ENCODE measurements at regions not wholly inside any gene's neighbourhood (a gene's known extent, or its start where the extent isn't known, plus 50 kb on each side); places are given as distances from the start of the nearest gene placed in this dataset.

DNA sequence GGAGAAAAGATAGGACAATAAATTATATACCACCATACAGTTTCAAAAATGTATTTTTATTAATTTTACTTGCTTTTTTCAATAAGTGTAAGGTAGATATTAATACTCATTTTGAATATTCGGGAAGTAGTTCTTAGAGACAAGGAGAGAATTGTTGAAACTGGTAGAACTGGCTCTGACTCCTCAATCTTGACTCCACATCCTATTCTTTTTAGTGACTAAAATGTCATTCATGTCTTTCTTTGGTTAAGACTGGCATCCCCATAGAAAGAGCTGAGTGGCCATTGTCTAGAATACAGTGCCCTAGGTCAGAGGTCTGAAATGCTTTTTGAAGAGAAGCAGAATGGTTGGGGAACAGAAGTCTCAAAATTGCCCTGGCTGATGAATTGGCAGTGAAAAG, 177.6 kb upstream of the LRIG3 start:
- Histone ChIP-seq H3K4me1 (ENCODE audit: insufficient read depth, low read length) (no peaks in the 10 kb centered on the region), H3K9me3 (ENCODE audit: low read length) (no peaks in the 10 kb centered on the region), H3K27ac (ENCODE audit: low read depth, low read length) (no peak overlapping the region), H3K27me3 (ENCODE audit: control insufficient read depth in 1 of 2, insufficient read depth in 2 of 2, low read length in 2 of 2) (no peaks in the 10 kb centered on the region), H3K4me3 (ENCODE audit: low read depth in 1 of 2, low read length in 2 of 2) (no peak overlapping the region), H3K9ac (ENCODE audit: low read length) (no peak overlapping the region), H3K36me3 (ENCODE audit: insufficient read depth, low read length) (no peaks in the 10 kb centered on the region)

DNA sequence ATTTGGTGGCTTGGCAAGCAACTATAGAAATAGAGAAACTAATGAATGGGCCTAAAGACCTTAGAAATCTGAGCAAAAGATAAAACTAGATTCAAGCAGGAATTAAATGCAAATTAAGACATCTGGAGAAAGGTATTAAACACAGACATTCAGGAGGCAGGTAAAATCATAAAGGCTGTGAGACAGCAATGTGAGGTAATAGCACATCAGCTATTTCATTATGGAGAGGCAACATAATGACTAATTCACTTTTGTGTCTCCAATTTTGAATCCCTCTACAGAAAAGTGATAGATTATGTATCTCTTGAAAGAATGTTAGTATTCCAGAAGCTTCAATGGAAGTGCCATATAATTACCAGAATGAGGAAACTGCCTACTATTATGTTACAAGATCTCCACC, 175.9 kb upstream of the LRIG3 start:
- H3K4me3 ChIP-seq (ENCODE audit: low read depth in 1 of 2, low read length in 2 of 2) = no peak overlapping the region
- no peak overlapping the region for H3K27ac ChIP-seq (ENCODE audit: low read depth, low read length)
- no peaks in the 10 kb centered on the region for H3K36me3 ChIP-seq (ENCODE audit: insufficient read depth, low read length)
- no peaks in the 10 kb centered on the region for H3K4me1 ChIP-seq (ENCODE audit: insufficient read depth, low read length)
- no peak overlapping the region for H3K9ac ChIP-seq (ENCODE audit: low read length)
- H3K9me3 ChIP-seq (ENCODE audit: low read length) = no peaks in the 10 kb centered on the region
- H3K27me3 ChIP-seq (ENCODE audit: control insufficient read depth in 1 of 2, insufficient read depth in 2 of 2, low read length in 2 of 2) = no peaks in the 10 kb centered on the region

DNA sequence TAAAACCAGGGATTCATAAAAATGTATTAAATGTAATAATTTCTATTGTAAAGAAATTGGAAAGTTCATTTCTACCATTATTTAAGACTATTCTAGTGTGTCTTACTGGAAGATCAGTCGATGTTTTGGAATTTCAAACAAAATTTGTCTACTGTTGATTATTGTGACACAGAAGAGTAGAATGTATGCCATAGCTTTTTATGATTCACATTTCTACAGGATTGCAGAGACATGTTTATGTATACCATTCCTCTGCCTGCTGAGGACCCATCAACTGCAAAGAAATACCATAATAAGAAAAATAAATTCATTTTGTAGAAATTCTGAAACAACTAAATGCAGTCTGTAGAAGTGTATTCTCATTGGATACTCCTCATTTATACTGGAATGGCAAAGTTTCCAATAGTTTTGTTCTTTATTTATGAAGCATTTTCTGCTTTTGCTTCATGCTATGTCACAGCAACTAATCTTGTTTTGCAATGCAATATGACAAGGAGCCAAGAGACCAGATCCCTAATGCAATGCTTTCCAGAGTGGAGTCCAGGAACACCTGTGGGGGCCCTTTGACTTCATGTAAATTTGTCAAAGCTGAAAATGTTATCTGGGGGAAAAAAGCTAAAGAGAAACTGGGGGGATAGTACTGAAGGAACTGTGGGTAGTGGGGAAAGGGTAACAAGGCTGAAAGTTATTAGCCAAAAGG, 172.9 kb upstream of the LRIG3 start:
- Histone ChIP-seq H3K9ac (ENCODE audit: low read length) (no peak overlapping the region), H3K9me3 (ENCODE audit: low read length) (no peaks in the 10 kb centered on the region), H3K27ac (ENCODE audit: low read depth, low read length) (no peak overlapping the region), H3K27me3 (ENCODE audit: control insufficient read depth in 1 of 2, insufficient read depth in 2 of 2, low read length in 2 of 2) (no peaks in the 10 kb centered on the region), H3K4me3 (ENCODE audit: low read depth in 1 of 2, low read length in 2 of 2) (no peak overlapping the region), H3K4me1 (ENCODE audit: insufficient read depth, low read length) (no peaks in the 10 kb centered on the region), H3K36me3 (ENCODE audit: insufficient read depth, low read length) (no peaks in the 10 kb centered on the region)

DNA sequence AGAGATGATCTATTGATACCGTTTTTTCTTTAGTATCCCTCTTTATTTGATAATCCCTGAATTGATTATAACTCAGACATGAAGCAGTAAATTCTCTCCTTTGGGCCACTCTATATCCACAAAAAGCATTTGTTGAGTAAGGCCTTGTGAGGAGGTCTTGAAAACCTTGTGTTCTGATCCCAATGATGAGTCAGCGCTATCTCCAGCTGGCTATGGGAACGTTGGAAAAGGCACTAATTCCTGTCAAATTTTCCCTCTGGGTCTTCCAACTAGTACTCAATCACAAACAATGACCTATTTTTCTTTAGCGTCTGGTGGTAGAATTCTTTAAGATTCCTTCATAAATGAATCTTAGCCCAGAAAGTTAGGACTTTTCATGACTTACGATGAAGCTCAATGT, 168.4 kb upstream of the LRIG3 start:
- Histone ChIP-seq H3K27me3 (ENCODE audit: control insufficient read depth in 1 of 2, insufficient read depth in 2 of 2, low read length in 2 of 2) (no peaks in the 10 kb centered on the region), H3K9ac (ENCODE audit: low read length) (no peak overlapping the region), H3K9me3 (ENCODE audit: low read length) (no peaks in the 10 kb centered on the region), H3K4me3 (ENCODE audit: low read depth in 1 of 2, low read length in 2 of 2) (no peak overlapping the region), H3K4me1 (ENCODE audit: insufficient read depth, low read length) (peaks cover 16% of the 10 kb centered on the region), H3K36me3 (ENCODE audit: insufficient read depth, low read length) (no peaks in the 10 kb centered on the region), H3K27ac (ENCODE audit: low read depth, low read length) (no peak overlapping the region)

DNA sequence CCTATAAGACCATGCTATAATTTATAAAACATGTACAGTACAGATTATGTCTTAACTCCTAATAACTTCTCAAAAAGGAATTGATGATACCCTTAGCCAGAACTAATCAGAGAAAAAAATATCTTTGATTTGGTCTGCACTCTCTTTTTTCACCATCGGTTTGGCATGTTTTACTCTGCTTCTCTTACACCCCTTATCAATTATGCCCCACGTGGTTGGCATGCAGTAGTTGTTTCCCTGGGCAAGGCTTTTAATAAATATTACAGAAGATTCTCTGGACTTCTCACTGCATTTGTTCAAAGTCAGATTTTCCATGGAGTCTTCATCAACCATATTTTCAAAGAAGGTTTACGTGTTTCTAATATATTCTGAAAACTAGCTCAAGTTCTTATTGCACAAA, 167.4 kb upstream of the LRIG3 start:
- Histone ChIP-seq H3K4me1 (ENCODE audit: insufficient read depth, low read length) (peaks cover 17% of the 10 kb centered on the region), H3K9ac (ENCODE audit: low read length) (no peak overlapping the region), H3K36me3 (ENCODE audit: insufficient read depth, low read length) (no peaks in the 10 kb centered on the region), H3K9me3 (ENCODE audit: low read length) (no peaks in the 10 kb centered on the region), H3K4me3 (ENCODE audit: low read depth in 1 of 2, low read length in 2 of 2) (no peak overlapping the region), H3K27me3 (ENCODE audit: control insufficient read depth in 1 of 2, insufficient read depth in 2 of 2, low read length in 2 of 2) (no peaks in the 10 kb centered on the region), H3K27ac (ENCODE audit: low read depth, low read length) (no peak overlapping the region)

DNA sequence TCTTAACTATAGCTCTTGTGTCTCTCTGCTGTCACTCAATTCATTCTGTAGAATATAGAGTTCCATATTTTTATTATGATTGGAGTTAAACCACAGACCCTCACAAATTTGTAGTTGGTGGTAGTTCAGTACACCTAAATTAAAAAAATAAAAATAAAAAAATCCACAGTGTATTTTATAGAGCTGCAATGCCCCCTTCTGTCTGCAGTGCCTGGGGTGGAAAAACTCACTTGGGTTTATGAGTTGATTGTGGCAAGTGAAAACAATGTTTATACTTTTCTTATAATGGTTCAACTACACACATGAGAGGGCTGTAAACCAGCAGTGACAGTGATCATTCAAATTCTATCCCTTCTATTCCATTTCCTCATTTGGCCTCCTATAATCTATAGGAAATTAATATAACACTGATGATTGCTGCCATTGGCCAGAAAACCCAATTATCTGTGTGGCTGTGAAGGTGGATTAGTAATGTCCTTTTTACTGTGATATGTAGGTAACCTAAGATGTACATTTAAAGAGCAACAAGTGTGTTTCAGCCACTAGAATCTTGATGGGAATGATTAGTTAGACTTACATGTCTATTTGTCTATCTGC, 166.9 kb upstream of the LRIG3 start:
- Histone ChIP-seq H3K9ac (ENCODE audit: low read length) (no peak overlapping the region), H3K4me1 (ENCODE audit: insufficient read depth, low read length) (peaks cover 17% of the 10 kb centered on the region), H3K27me3 (ENCODE audit: control insufficient read depth in 1 of 2, insufficient read depth in 2 of 2, low read length in 2 of 2) (no peaks in the 10 kb centered on the region), H3K27ac (ENCODE audit: low read depth, low read length) (no peak overlapping the region), H3K4me3 (ENCODE audit: low read depth in 1 of 2, low read length in 2 of 2) (no peak overlapping the region), H3K9me3 (ENCODE audit: low read length) (no peaks in the 10 kb centered on the region), H3K36me3 (ENCODE audit: insufficient read depth, low read length) (no peaks in the 10 kb centered on the region)

DNA sequence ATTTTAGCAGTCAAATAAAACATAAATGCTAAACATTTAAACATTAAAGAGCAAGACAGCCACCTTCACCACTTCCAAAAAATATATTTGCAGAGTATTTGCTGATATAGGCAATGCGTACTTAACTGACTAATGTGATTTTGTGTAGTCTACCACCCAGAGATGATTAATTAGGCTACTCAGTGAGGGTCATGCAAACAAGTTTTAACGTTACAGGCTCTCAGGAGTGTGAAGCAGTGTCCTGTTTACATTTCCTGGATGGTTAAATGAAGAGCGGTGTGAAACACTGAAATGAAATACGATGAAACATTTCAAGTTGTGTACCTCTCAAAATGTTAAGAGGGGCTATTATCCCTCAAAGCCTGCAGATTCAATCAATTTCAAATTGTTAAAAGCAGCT, 165.8 kb upstream of the LRIG3 start:
- Histone ChIP-seq H3K9ac (ENCODE audit: low read length) (no peak overlapping the region), H3K27ac (ENCODE audit: low read depth, low read length) (no peak overlapping the region), H3K4me3 (ENCODE audit: low read depth in 1 of 2, low read length in 2 of 2) (no peak overlapping the region), H3K36me3 (ENCODE audit: insufficient read depth, low read length) (no peaks in the 10 kb centered on the region), H3K27me3 (ENCODE audit: control insufficient read depth in 1 of 2, insufficient read depth in 2 of 2, low read length in 2 of 2) (no peaks in the 10 kb centered on the region), H3K4me1 (ENCODE audit: insufficient read depth, low read length) (peaks cover 17% of the 10 kb centered on the region), H3K9me3 (ENCODE audit: low read length) (no peaks in the 10 kb centered on the region)

DNA sequence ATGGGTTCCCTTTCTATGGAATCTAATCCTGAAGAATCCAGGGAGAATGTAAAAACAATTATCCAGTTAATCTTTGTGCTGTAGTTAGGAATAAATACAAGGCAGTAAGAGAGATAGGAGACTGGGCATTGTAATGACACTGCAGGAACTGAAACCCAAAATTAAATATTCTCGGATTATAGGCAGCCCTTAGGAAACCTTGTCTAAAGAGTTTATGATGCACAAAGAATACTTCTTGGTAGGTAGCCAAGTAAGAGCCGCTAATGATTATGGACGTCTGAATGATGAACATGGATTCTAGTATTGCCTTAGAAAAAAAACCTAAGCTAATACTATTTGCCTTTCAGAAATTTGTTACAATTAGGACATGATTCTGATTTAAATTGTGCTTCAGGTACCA, 165.4 kb upstream of the LRIG3 start:
- Histone ChIP-seq H3K4me3 (ENCODE audit: low read depth in 1 of 2, low read length in 2 of 2) (no peak overlapping the region), H3K9ac (ENCODE audit: low read length) (no peak overlapping the region), H3K4me1 (ENCODE audit: insufficient read depth, low read length) (peaks cover 17% of the 10 kb centered on the region), H3K9me3 (ENCODE audit: low read length) (no peaks in the 10 kb centered on the region), H3K36me3 (ENCODE audit: insufficient read depth, low read length) (no peaks in the 10 kb centered on the region), H3K27me3 (ENCODE audit: control insufficient read depth in 1 of 2, insufficient read depth in 2 of 2, low read length in 2 of 2) (no peaks in the 10 kb centered on the region), H3K27ac (ENCODE audit: low read depth, low read length) (no peak overlapping the region)

DNA sequence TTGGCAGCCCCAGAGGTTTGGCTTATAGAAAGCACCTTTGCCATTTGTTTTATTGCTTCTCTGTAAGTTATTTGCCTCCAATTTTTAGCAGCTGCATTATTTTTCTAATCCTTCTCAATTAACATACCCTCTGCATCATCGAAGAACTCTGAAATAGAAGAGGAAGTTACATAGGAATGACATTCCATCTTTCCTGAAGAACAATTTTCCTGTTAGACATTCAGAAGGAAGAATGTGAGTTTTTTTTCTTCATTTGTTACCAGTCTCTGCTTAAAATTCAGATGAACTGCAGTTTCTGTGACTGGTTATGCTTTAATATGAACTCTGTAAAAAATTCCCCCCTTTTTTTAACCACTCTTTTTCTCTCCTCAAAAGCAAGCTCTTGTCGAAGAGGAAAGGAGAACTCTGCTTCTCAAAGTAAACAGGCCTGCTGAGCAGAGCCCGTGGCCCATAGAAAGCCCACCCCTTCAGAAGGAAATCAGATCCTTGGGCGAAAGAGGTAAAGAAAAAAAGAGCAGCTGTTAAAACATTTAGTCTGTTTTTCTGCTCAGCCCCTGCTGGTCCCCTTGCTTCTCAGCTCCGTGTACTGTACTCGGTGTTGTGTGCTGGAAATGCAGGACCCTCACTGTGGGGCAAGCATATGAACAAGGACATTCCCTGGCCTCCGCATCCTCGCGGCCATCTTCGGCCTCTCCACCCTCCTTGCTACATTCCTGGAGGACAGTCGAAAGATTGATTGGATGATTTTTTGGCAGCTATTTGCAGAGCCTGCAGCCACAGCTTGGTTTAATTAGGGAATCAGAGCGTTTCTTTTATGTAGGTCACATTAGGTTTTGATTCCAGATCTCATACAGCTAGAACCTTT, 164.4 kb upstream of the LRIG3 start:
- no peak overlapping the region for H3K9ac ChIP-seq (ENCODE audit: low read length)
- peaks cover 17% of the 10 kb centered on the region for H3K4me1 ChIP-seq (ENCODE audit: insufficient read depth, low read length)
- no peak overlapping the region for H3K27ac ChIP-seq (ENCODE audit: low read depth, low read length)
- H3K36me3 ChIP-seq (ENCODE audit: insufficient read depth, low read length) = no peaks in the 10 kb centered on the region
- H3K9me3 ChIP-seq (ENCODE audit: low read length) = no peaks in the 10 kb centered on the region
- no peak overlapping the region for H3K4me3 ChIP-seq (ENCODE audit: low read depth in 1 of 2, low read length in 2 of 2)
- no peaks in the 10 kb centered on the region for H3K27me3 ChIP-seq (ENCODE audit: control insufficient read depth in 1 of 2, insufficient read depth in 2 of 2, low read length in 2 of 2)

DNA sequence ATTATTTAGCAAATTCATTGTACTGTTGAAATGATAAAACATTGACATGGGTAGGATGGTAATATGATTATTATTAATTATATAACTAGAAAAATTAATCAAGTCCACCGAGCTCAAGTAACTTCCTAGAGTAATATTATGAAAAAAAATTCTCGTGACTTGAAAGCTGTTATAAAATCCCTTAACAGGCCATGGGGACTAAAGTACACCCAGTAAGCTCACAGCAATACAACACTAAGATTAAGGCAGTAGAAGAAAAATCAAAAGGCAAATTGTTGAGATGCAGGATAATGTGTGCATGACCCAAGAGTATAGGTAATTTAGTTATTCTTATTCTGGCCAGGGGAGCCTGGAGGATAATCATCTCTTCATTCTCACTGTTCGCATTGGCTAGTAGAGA, 162.6 kb upstream of the LRIG3 start:
- H3K4me1 ChIP-seq (ENCODE audit: insufficient read depth, low read length) = peaks cover 17% of the 10 kb centered on the region
- H3K27ac ChIP-seq (ENCODE audit: low read depth, low read length) = no peak overlapping the region
- no peaks in the 10 kb centered on the region for H3K9me3 ChIP-seq (ENCODE audit: low read length)
- no peak overlapping the region for H3K4me3 ChIP-seq (ENCODE audit: low read depth in 1 of 2, low read length in 2 of 2)
- H3K9ac ChIP-seq (ENCODE audit: low read length) = no peak overlapping the region
- no peaks in the 10 kb centered on the region for H3K27me3 ChIP-seq (ENCODE audit: control insufficient read depth in 1 of 2, insufficient read depth in 2 of 2, low read length in 2 of 2)
- H3K36me3 ChIP-seq (ENCODE audit: insufficient read depth, low read length) = no peaks in the 10 kb centered on the region

DNA sequence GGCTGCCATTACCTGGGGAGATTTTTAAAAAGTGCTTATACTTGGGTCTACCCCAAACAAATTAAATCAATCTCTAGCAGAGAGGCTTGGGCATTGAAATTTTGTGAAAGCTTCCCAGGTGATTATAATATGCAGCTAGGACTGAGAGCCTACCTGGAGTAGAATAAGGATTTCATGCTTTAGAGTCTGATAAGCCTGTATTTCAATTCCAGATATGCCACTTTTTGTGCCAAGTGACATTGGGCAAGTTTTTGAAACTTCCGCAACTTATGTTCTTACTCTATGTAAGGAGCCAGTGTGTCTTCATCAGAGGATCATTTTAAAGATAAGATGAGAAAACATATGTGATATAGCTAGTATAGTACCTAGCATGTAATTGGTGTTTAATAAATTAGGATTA, 159.8 kb upstream of the LRIG3 start:
- no peaks in the 10 kb centered on the region for H3K36me3 ChIP-seq (ENCODE audit: insufficient read depth, low read length)
- peaks cover 20% of the 10 kb centered on the region for H3K4me1 ChIP-seq (ENCODE audit: insufficient read depth, low read length)
- H3K4me3 ChIP-seq (ENCODE audit: low read depth in 1 of 2, low read length in 2 of 2) = no peak overlapping the region
- no peaks in the 10 kb centered on the region for H3K9me3 ChIP-seq (ENCODE audit: low read length)
- H3K27ac ChIP-seq (ENCODE audit: low read depth, low read length) = no peak overlapping the region
- H3K9ac ChIP-seq (ENCODE audit: low read length) = no peak overlapping the region
- no peaks in the 10 kb centered on the region for H3K27me3 ChIP-seq (ENCODE audit: control insufficient read depth in 1 of 2, insufficient read depth in 2 of 2, low read length in 2 of 2)

Data from muscle layer of colon (tissue), 2 donors.